ENCODE measurements at regions not wholly inside any gene's neighbourhood (a gene's known extent, or its start where the extent isn't known, plus 50 kb on each side); places are given as distances from the start of the nearest gene placed in this dataset.

DNA sequence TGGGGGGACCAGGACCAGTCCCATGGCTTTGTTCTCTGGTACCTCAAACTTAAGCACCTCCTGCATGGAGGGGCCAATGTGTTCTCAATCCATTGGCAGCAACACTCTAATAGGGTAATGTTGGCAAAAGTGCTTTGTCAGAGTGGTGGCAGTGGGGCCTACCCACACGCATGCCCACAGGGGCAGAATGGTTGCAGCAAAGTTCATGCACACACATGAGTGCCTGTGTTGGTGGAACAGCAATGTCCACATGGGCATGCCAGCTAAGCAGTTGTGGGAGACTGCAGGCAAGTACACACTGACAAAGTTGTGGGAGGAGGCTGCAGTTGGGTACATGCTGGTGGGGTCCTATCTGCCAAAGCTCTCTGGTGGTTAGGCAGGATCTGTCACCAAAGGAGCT is 645.2 kb downstream of the ZNF385D start:
- TF ChIP-seq BHLHE40 (IDR thresholded peaks at IDR 0.05; ENCODE audit: borderline replicate concordance) (no peak), SP1 (IDR thresholded peaks at IDR 0.05) (no peak), FOXM1 (IDR thresholded peaks at IDR 0.05; ENCODE audit: borderline replicate concordance) (no peak), SUZ12 (IDR thresholded peaks at IDR 0.05) (no peak), ZNF384 (IDR thresholded peaks at IDR 0.05) (no peak), HDGF (IDR thresholded peaks at IDR 0.05; ENCODE audit: borderline replicate concordance) (no peak), ARNT (IDR thresholded peaks at IDR 0.05) (no peak), CTBP1 (IDR thresholded peaks at IDR 0.05; ENCODE audit: borderline replicate concordance) (no peak), LEF1 (IDR thresholded peaks at IDR 0.05; ENCODE audit: borderline replicate concordance) (no peak), ELF4 (IDR thresholded peaks at IDR 0.05) (no peak), FOXK2 (IDR thresholded peaks at IDR 0.05) (no peak)

Data from HEK293T (cell line).